Testis (tissue), 2 donors: ENCODE measurements at regions not wholly inside any gene's neighbourhood (a gene's known extent, or its start where the extent isn't known, plus 50 kb on each side); places are given as distances from the start of the nearest gene placed in this dataset.

Experiments used
- DNase-seq: peaks from one replicate; pipeline ENCODE4 v3.0.0-alpha.2; 2019
- H3K27ac ChIP-seq, 2 donors: fragments of 200-600 bp; sonication (generic); one replicate each; pipeline ENCODE4 v1.5.1; 2019
- H3K27me3 ChIP-seq: fragments of 200-600 bp; sonication (generic); one replicate; pipeline ENCODE4 v1.5.1; 2019
- H3K36me3 ChIP-seq: fragments of 200-600 bp; sonication (generic); one replicate; pipeline ENCODE4 v1.5.1; 2017; ENCODE audit warnings: low read depth; ENCODE audit errors: missing control alignments
- H3K4me1 ChIP-seq: fragments of 200-600 bp; sonication (generic); one replicate; pipeline ENCODE4 v1.5.1; 2019
- H3K4me3 ChIP-seq, 2 donors: fragments of 200-600 bp; sonication (generic); one replicate each; pipeline ENCODE4 v1.5.1; 2017 to 2019
- H3K9me3 ChIP-seq: fragments of 200-600 bp; sonication (generic); one replicate; pipeline ENCODE4 v1.5.1; 2017
- POLR2A ChIP-seq: fragments of 450-650 bp; IDR thresholded peaks from one replicate; pipeline ENCODE4 v1.6.1; 2017; ENCODE audit warnings: antibody characterized with exemption, mild to moderate bottlenecking, moderate library complexity
- intact Hi-C: fragments of 100-400 bp; cut with DNase I; formaldehyde crosslinking; loops from one replicate; pipeline ENCODE4 v1.15.1; 2023; ENCODE audit warnings: low total_unique reads
- TF ChIP-seq, protein P1 (sequence below), 3 experiments: fragments of 450-650 bp in 2 of 3; fragments of 200-600 bp in 1 of 3; sonication (generic) in 1 of 3; IDR thresholded peaks; one replicate each; pipeline ENCODE4 v1.5.1; 2016 to 2019; ENCODE audit warnings: antibody characterized with exemption in 3 of 3, mild to moderate bottlenecking in 2 of 3, moderate library complexity in 1 of 3

DNA sequence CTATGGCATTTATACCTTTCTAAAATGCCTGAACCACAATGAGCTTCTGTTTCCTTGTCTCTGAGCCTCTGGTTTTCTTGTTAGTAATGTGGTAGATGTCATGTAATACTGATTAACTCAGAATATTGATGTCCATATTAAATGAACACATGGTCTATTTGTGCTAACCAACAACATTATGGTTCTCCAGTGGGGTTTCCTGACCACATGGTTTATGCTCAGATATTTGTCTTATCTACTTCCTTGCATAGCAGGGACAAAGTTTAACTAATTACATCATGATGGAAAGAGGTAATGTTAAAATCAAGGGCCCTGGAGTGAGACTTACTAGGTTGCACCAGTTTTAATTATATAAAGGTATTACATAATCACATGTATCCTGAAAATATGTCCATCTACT is 62.6 kb upstream of the SCN10A start:
- no peaks in the 10 kb centered on the region for H3K4me1 ChIP-seq
- TF ChIP-seq POLR2A: no peak
- TF ChIP-seq, protein P1, sequence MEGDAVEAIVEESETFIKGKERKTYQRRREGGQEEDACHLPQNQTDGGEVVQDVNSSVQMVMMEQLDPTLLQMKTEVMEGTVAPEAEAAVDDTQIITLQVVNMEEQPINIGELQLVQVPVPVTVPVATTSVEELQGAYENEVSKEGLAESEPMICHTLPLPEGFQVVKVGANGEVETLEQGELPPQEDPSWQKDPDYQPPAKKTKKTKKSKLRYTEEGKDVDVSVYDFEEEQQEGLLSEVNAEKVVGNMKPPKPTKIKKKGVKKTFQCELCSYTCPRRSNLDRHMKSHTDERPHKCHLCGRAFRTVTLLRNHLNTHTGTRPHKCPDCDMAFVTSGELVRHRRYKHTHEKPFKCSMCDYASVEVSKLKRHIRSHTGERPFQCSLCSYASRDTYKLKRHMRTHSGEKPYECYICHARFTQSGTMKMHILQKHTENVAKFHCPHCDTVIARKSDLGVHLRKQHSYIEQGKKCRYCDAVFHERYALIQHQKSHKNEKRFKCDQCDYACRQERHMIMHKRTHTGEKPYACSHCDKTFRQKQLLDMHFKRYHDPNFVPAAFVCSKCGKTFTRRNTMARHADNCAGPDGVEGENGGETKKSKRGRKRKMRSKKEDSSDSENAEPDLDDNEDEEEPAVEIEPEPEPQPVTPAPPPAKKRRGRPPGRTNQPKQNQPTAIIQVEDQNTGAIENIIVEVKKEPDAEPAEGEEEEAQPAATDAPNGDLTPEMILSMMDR (IDR thresholded peaks at IDR 0.05): no peak
- no peaks in the 10 kb centered on the region for H3K27me3 ChIP-seq
- DNase-seq: no peak
- H3K9me3 ChIP-seq: no peaks in the 10 kb centered on the region
- intact Hi-C loops: loop anchor here (1.0 kb wide), 1 partner anchor 32 kb away; no protein-coding TSS in a partner anchor
- H3K4me3 ChIP-seq: no peak overlapping the region
- H3K27ac ChIP-seq: no peak overlapping the region
- no peaks in the 10 kb centered on the region for H3K36me3 ChIP-seq
